ENCODE measurements at regions not wholly inside any gene's neighbourhood (a gene's known extent, or its start where the extent isn't known, plus 50 kb on each side); places are given as distances from the start of the nearest gene placed in this dataset.

DNA sequence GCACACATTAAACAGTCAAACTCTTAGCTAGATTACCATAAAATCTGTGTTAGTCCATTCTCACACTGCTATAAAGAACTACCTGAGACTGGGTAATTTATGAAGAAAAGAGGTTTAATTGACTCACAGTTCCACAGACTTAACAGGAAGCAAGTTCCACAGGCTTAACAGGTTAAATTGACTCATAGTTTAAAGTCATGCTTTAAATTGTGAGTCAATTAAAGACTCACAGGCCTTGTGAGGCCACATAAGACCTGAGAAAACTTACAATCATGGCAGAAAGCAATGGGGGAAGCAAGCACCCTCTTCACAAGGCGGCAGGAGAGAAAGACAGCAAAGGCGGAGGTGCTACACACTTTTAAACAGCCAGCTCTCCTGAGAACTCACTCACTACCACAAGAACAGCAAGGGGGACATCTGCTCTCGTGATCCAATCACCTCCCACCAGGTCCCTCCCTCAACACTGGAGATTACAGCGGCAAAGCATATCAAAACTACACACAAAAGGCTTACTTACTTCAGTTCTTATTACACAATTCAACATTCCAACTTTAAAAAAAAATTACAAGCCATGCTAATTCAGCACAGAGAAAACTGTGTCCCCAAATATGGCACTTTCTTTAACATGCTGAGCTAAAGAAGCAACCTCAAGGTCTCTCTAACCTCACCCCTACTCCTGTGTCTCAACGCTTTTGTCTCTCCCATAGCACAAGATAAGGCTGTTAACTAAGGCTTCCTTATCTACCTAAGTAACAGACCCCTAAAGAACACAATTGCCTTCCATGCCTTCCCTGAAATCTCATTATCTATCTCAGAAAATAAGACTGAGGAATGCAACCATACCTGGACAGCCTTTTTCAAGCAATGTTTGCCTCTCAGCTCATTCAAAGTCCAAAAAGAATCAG, 805.1 kb downstream of the NR2F1-AS1 start:
- TF ChIP-seq, protein P1, sequence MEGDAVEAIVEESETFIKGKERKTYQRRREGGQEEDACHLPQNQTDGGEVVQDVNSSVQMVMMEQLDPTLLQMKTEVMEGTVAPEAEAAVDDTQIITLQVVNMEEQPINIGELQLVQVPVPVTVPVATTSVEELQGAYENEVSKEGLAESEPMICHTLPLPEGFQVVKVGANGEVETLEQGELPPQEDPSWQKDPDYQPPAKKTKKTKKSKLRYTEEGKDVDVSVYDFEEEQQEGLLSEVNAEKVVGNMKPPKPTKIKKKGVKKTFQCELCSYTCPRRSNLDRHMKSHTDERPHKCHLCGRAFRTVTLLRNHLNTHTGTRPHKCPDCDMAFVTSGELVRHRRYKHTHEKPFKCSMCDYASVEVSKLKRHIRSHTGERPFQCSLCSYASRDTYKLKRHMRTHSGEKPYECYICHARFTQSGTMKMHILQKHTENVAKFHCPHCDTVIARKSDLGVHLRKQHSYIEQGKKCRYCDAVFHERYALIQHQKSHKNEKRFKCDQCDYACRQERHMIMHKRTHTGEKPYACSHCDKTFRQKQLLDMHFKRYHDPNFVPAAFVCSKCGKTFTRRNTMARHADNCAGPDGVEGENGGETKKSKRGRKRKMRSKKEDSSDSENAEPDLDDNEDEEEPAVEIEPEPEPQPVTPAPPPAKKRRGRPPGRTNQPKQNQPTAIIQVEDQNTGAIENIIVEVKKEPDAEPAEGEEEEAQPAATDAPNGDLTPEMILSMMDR (IDR thresholded peaks at IDR 0.05) = no peak
- TF ChIP-seq POLR2A (IDR thresholded peaks at IDR 0.05) = no peak
